HG03103 (cell line): ENCODE measurements at regions not wholly inside any gene's neighbourhood (a gene's known extent, or its start where the extent isn't known, plus 50 kb on each side); places are given as distances from the start of the nearest gene placed in this dataset.

Experiments
- ATAC-seq: cut with Tn5 transposase; IDR thresholded peaks from one replicate; pipeline ENCODE4 v1.9.1; 2021; ENCODE audit warnings: low read depth; ENCODE audit not compliant: unreplicated experiment

- no peak for ATAC-seq
Measured at GRCh38 chr21:19322360-19322759, 918.8 kb upstream of the TMPRSS15 start.

GRCh38 chr21:19326531-19327319, 923.1 kb upstream of the TMPRSS15 start:
- no peak for ATAC-seq

GRCh38 chr21:19328954-19329353, 925.4 kb upstream of the TMPRSS15 start:
- ATAC-seq: no peak

- no peak for ATAC-seq
Measured at GRCh38 chr21:19340303-19340702, 936.7 kb upstream of the TMPRSS15 start.

GRCh38 chr21:19340954-19341353, 937.4 kb upstream of the TMPRSS15 start:
- no peak for ATAC-seq

GRCh38 chr21:19343711-19344110, 940.1 kb upstream of the TMPRSS15 start:
- peak; percentile 70 for ATAC-seq

GRCh38 chr21:19350286-19350685, 946.7 kb upstream of the TMPRSS15 start:
- no peak for ATAC-seq

- no peak for ATAC-seq
Measured at GRCh38 chr21:19353256-19353655, 949.7 kb upstream of the TMPRSS15 start.

GRCh38 chr21:19368944-19369343, 965.4 kb upstream of the TMPRSS15 start:
- no peak for ATAC-seq

GRCh38 chr21:19392390-19392789, 988.8 kb upstream of the TMPRSS15 start:
- no peak for ATAC-seq

- ATAC-seq: no peak
Measured at GRCh38 chr21:19400223-19400770, 996.7 kb upstream of the TMPRSS15 start.

GRCh38 chr21:19402870-19403269, 999.3 kb upstream of the TMPRSS15 start:
- no peak for ATAC-seq

GRCh38 chr21:19405326-19405725, 1001.7 kb upstream of the TMPRSS15 start:
- ATAC-seq: no peak

- no peak for ATAC-seq
Measured at GRCh38 chr21:19420565-19420964, 1017.0 kb upstream of the TMPRSS15 start.

GRCh38 chr21:19433623-19434022, 1030.0 kb upstream of the TMPRSS15 start:
- no peak for ATAC-seq

- no peak for ATAC-seq
Measured at GRCh38 chr21:19440792-19441655, 1037.4 kb upstream of the TMPRSS15 start.

GRCh38 chr21:19458295-19458694, 1054.7 kb upstream of the TMPRSS15 start:
- ATAC-seq: no peak

- no peak for ATAC-seq
Measured at GRCh38 chr21:19461481-19462205, 1058.1 kb upstream of the TMPRSS15 start.

- no peak for ATAC-seq
Measured at GRCh38 chr21:19463966-19464365, 1060.4 kb upstream of the TMPRSS15 start.

- ATAC-seq: no peak
Measured at GRCh38 chr21:19468991-19469715, 1065.6 kb upstream of the TMPRSS15 start.
